Endothelial cell of umbilical vein (primary cell): ENCODE measurements at regions not wholly inside any gene's neighbourhood (a gene's known extent, or its start where the extent isn't known, plus 50 kb on each side); places are given as distances from the start of the nearest gene placed in this dataset.

ENCODE experiments used
- BruUV-seq: library from RNA; stranded (reverse); fragments of 400-500 nt; replicated peaks from 2 replicates; lab custom pipeline; 2021; lab: Mats Ljungman, UMichigan
- CTCF ChIA-PET: fragments of 300-600, 350-600 bp; sonication (Branson Sonifier 250); formaldehyde crosslinking; loops from one replicate; lab custom pipeline; 2021; ENCODE audit warnings: antibody characterized with exemption, inconsistent platforms; lab: Charles Lee
- POLR2A ChIA-PET: fragments of 300-600, 350-600 bp; sonication (Branson Sonifier 250); formaldehyde crosslinking; loops from one replicate; lab custom pipeline; 2021; ENCODE audit warnings: antibody characterized with exemption, inconsistent platforms; lab: Charles Lee
- DNase-seq: peaks from one replicate; pipeline ENCODE4 v3.0.0-alpha.2; 2011; ENCODE audit warnings: low read depth, low spot score
- FAIRE-seq: peaks from 2 replicates; lab custom pipeline; 2011; peaks lifted over from hg19 to GRCh38; lab: Jason Lieb, UNC
- H2AFZ ChIP-seq: 2 replicates; pipeline ENCODE4 v1.6.0; 2012; ENCODE audit warnings: low read depth, low read length, control low read depth, inconsistent platforms
- H3K27ac ChIP-seq: 2 replicates; pipeline ENCODE4 v1.5.1; 2011; ENCODE audit warnings: low read depth, mild to moderate bottlenecking, control low read depth, low read length, moderate library complexity; ENCODE audit not compliant: insufficient read depth
- H3K27me3 ChIP-seq, 2 experiments: 2 replicates each; pipeline versions ENCODE4 v1.6.0 to v1.6.1; 2011; ENCODE audit warnings: low read length in 2 of 2, mixed read lengths in 1 of 2; ENCODE audit not compliant: control insufficient read depth in 2 of 2, insufficient read depth in 2 of 2
- H3K36me3 ChIP-seq, 2 experiments: 2 replicates in 1 of 2; 3 replicates in 1 of 2; pipeline ENCODE4 v1.5.1; 2011; ENCODE audit warnings: low read length in 2 of 2, mild to moderate bottlenecking in 1 of 2, moderate library complexity in 1 of 2; ENCODE audit not compliant: control insufficient read depth in 2 of 2, insufficient read depth in 2 of 2; ENCODE audit errors: extremely low read depth in 1 of 2
- H3K4me1 ChIP-seq: 3 replicates; pipeline ENCODE4 v1.5.1; 2011; ENCODE audit warnings: mild to moderate bottlenecking, low read length; ENCODE audit not compliant: control insufficient read depth, insufficient read depth; ENCODE audit errors: extremely low read depth
- H3K4me2 ChIP-seq: 2 replicates; pipeline ENCODE4 v1.6.1; 2011; ENCODE audit warnings: low read length, control low read depth, mixed read lengths; ENCODE audit not compliant: insufficient read depth
- H3K4me3 ChIP-seq, 3 experiments: fragments of 200-600 bp in 1 of 3; sonication (generic), shearing (Covaris generic) in 1 of 3; replicated peaks in 1 of 3; 2 replicates each; pipeline ENCODE4 v1.5.1; 2011 to 2016; ENCODE audit warnings: control low read depth in 3 of 3, low read length in 3 of 3, mild to moderate bottlenecking in 2 of 3, inconsistent platforms in 1 of 3, low read depth in 1 of 3, moderate library complexity in 1 of 3; ENCODE audit not compliant: insufficient read depth in 1 of 3
- H3K79me2 ChIP-seq: 2 replicates; pipeline ENCODE4 v1.6.0; 2012; ENCODE audit warnings: low read length, inconsistent platforms; ENCODE audit not compliant: control insufficient read depth, insufficient read depth
- H3K9ac ChIP-seq: replicated peaks from 2 replicates; pipeline ENCODE3; 2011; ENCODE audit warnings: low read length, control low read depth; ENCODE audit not compliant: insufficient read depth; ENCODE audit errors: extremely low read depth
- H3K9me1 ChIP-seq: replicated peaks from 3 replicates; pipeline ENCODE4 v1.6.0; 2011; ENCODE audit warnings: mild to moderate bottlenecking, low read length; ENCODE audit not compliant: control insufficient read depth, insufficient read depth; ENCODE audit errors: extremely low read depth
- H3K9me3 ChIP-seq: replicated peaks from 2 replicates; pipeline ENCODE4 v1.5.1; 2012; ENCODE audit warnings: low read length, inconsistent platforms; ENCODE audit not compliant: control insufficient read depth, insufficient read depth
- H4K20me1 ChIP-seq: replicated peaks from 2 replicates; pipeline ENCODE3; 2011; ENCODE audit warnings: mild to moderate bottlenecking, low read length; ENCODE audit not compliant: control insufficient read depth, insufficient read depth; ENCODE audit errors: extremely low read depth
- CTCF ChIP-seq, 2 donors: IDR thresholded peaks; 1 replicate in 1 of 2; 2 replicates in 1 of 2; pipeline ENCODE4 v1.5.1; 2011; ENCODE audit warnings: low read length in 2 of 2, mild to moderate bottlenecking in 2 of 2, moderate library complexity in 2 of 2, control low read depth in 1 of 2, inconsistent platforms in 1 of 2, low read depth in 1 of 2; ENCODE audit not compliant: insufficient read depth in 1 of 2; ENCODE audit errors: extremely low read depth in 1 of 2
- FOS ChIP-seq: IDR thresholded peaks from 2 replicates; pipeline ENCODE4 v1.6.1; 2011; ENCODE audit warnings: mild to moderate bottlenecking, low read length, moderate library complexity, borderline replicate concordance; ENCODE audit not compliant: insufficient read depth
- GATA2 ChIP-seq: IDR thresholded peaks from 2 replicates; pipeline ENCODE4 v1.7.0; 2011; ENCODE audit warnings: low read depth, mild to moderate bottlenecking, moderate library complexity, mixed read lengths, low read length; ENCODE audit not compliant: insufficient read length, insufficient read depth
- JUN ChIP-seq: IDR thresholded peaks from 2 replicates; pipeline ENCODE4 v1.6.1; 2011; ENCODE audit warnings: borderline replicate concordance, low read depth; ENCODE audit not compliant: insufficient read length, insufficient read depth
- MAX ChIP-seq: IDR thresholded peaks from 2 replicates; pipeline ENCODE4 v1.6.1; 2011; ENCODE audit not compliant: insufficient read depth, insufficient read length
- MYC ChIP-seq: IDR thresholded peaks from one replicate; pipeline ENCODE4 v1.6.1; 2011; ENCODE audit warnings: mild to moderate bottlenecking, low read depth, low read length
- POLR2A ChIP-seq: IDR thresholded peaks from 2 replicates; pipeline ENCODE4 v1.6.1; 2012; ENCODE audit warnings: low read depth, mild to moderate bottlenecking, control low read depth, low read length
- POLR2AphosphoS5 ChIP-seq: IDR thresholded peaks from 2 replicates; pipeline ENCODE4 v1.6.1; 2012; ENCODE audit warnings: low read depth, mild to moderate bottlenecking, control low read depth, low read length, moderate library complexity; ENCODE audit not compliant: insufficient read depth
- dilution Hi-C: fragments of 300-500 bp; cut with MboI; formaldehyde crosslinking; loops from one replicate; pipeline ENCODE4 v1.15.0; 2019; ENCODE audit warnings: low sequenced_read_pairs; ENCODE audit not compliant: extremely low pct_ligation_motif_present
- intact Hi-C: fragments of 100-400 bp; cut with micrococcal nuclease; formaldehyde crosslinking; loops from one replicate; pipeline ENCODE4 v1.10.0; 2022

- no peak overlapping the region for H2AFZ ChIP-seq
- H3K36me3 ChIP-seq = no peaks in the 10 kb centered on the region
- H3K4me1 ChIP-seq = no peaks in the 10 kb centered on the region
- no peak overlapping the region for H3K9ac ChIP-seq
- ChIA-PET CTCF (no interaction called here), POLR2A (no interaction called here)
- no peak overlapping the region for H3K27ac ChIP-seq
- no peak overlapping the region for H3K4me2 ChIP-seq
- DNase-seq = no peak
- no peaks in the 10 kb centered on the region for H4K20me1 ChIP-seq
- dilution Hi-C loops = no loop called here
- FAIRE-seq = no peak
- no peaks in the 10 kb centered on the region for H3K27me3 ChIP-seq
- intact Hi-C loops = no loop called here
- no peak overlapping the region for H3K4me3 ChIP-seq
- BruUV-seq = no TSS peak
- H3K9me1 ChIP-seq = no peaks in the 10 kb centered on the region
- no peak for TF ChIP-seq JUN
- no peak for TF ChIP-seq MAX
- H3K9me3 ChIP-seq = peaks cover 2% of the 10 kb centered on the region
- H3K79me2 ChIP-seq = no peaks in the 10 kb centered on the region
These were observed 535.5 kb downstream of the SUCLG1 start for GRCh38 chr2:83923531-83923930.

GRCh38 chr2:83916559-83916958, 542.5 kb downstream of the SUCLG1 start:
- Histone ChIP-seq H3K9ac (no peak overlapping the region), H3K9me3 (no peaks in the 10 kb centered on the region), H3K79me2 (no peaks in the 10 kb centered on the region), H2AFZ (no peak overlapping the region), H3K27me3 (no peaks in the 10 kb centered on the region), H3K4me3 (no peak overlapping the region), H3K4me1 (no peaks in the 10 kb centered on the region), H4K20me1 (no peaks in the 10 kb centered on the region), H3K36me3 (no peaks in the 10 kb centered on the region), H3K9me1 (no peaks in the 10 kb centered on the region), H3K27ac (no peak overlapping the region), H3K4me2 (no peak overlapping the region)
- DNase-seq (no peak), FAIRE-seq (no peak)
- ChIA-PET POLR2A (no interaction called here), CTCF (no interaction called here)
- intact Hi-C loops = no loop called here
- BruUV-seq = no TSS peak
- dilution Hi-C loops = no loop called here
- TF ChIP-seq POLR2A (no peak), POLR2AphosphoS5 (no peak), FOS (no peak), JUN (no peak), CTCF (IDR thresholded peaks at IDR 0.05; ENCODE audit: extremely low read depth in 1 of 2, insufficient read depth in 1 of 2, low read depth in 1 of 2, low read length in 2 of 2) (no peak), MAX (no peak), MYC (no peak), GATA2 (no peak)
